GM21737 (cell line): ENCODE measurements at regions not wholly inside any gene's neighbourhood (a gene's known extent, or its start where the extent isn't known, plus 50 kb on each side); places are given as distances from the start of the nearest gene placed in this dataset.

Source experiments
- ATAC-seq: cut with Tn5 transposase; IDR thresholded peaks from one replicate; pipeline ENCODE4 v1.9.1; 2021; ENCODE audit warnings: mild to moderate bottlenecking, moderate library complexity; ENCODE audit not compliant: unreplicated experiment

DNA sequence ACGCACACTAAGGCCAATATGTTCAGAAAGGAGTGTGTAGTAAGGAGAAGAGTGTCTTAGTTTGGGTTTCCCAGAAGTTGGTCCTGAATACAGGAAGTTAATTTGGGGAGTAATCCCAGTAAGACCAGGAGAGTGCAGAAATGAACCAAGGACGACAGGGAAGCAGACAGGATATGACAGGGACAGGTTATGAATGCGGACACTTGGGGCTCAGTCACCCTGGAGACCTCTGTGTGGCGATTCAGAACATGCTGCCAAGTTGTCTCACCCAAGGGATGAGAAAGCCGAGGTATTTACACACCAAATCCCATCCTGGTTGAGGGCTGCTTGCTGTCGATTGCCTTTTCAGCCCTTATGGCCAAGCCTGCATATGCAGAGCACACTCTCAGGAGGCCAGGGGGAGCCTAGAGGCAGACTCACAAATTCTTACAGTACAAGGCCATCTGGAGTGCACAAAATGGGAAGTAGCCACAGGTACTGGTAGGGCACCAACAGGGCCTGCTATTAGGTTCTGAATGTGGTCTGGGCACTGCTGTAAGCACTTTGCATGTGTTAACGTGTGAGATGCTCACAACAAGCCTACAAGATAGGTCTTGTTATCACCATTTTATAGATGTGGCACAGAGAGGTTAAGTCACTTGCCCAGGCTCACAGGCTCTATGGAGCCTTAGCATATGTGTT lies 233.1 kb upstream of the ANKRD55 start:
- ATAC-seq = no peak

DNA sequence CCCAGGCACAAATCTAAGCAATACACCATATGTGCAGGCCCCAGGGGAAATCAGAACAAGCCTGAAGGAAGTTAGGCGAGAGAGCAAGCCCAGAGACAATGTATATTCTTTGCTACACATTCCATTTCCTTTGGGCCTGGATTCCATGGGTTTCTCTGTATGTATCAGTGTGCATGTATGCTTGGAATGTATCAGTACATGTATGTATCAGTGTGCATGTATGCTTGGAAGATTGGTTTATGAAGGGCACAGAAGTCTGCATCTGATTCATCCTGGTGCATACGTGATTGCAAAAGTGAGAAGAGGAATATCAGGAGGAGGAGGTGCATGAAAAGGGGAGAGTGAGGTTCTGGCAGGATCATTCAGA lies 232.6 kb upstream of the ANKRD55 start:
- ATAC-seq = no peak

DNA sequence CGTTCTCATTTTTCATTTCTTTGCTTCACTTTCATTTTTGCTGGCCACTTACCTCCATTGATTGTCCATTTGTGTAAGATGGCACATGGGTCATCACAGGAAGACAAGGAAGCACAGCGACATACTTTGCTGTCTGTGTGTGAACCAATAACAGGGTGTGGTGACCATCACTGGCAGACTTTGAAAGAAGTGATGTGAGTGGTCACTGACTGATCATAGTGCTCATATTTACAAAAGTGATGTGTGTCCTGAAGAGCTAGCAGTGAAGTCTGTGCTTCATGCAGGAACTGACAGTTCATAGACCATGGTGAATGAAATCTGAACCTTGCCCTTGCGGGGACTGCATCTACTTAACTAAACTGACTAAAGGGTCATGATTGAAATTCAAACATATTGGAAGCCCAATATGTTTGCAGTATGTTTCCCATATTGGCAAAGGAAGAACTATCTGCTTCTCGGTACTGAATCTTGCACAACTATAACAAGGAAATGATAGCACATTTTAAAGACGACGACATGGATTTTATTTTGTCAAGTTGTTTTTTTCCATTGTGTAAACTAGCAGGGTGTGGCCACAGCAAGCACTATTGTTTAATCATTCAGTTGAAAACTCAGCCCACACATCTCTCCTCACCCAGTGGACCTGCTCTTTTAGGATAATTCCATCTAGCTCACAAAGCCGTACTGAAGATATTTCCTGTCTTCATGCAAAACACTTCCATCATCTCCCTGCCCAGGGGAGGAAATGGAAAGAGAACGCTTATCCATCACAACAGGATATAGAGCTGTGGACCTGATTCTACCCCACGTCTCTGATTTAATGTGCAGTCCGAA lies 232.0 kb upstream of the ANKRD55 start:
- ATAC-seq = no peak

DNA sequence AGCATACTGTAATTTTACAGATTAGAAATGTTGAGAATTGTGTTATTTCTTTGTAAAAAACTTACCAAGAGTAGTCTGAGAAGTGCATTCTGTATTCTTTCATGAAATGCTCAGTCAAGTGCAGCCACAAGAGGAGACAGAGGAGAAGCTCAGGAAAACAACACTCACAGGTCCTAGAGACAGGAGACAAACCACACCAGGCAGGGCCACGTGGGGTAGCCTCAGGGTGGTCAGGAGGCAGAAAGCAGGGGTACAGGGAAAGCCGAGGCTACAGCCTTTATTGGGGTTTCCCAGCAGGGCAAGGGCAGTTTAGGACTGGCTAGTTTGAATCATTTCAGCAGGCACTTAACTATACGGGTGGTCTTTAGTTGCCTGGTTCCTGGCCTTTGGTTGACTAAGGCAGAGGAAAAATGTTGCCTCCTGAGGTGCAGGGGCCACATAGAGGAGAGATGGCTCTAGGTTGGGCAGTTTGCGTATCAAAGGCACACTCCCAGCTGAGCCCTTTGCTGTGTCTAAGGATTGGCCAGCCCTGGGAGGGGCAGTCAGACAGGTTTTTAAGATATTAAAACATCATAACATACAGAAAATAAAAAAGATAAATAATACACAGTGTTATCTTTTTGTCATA lies 230.9 kb upstream of the ANKRD55 start:
- no peak for ATAC-seq

DNA sequence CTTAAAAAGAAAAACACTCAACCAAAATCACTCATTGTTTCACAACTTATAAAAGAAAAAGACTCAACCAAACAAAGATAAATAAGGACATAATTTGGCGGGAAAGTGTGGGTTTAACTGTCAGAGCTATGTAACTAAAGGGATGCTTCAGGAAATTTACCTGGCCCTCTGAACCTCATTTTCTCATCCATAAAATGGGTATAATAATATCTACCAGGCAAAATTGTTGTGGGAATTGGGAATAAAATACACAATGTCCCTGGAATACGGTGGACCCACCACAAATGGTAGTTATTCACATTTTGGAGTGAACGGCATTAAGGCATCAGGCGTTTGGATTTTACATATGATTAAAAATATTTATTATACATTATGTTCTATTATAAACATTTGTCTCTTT lies 228.5 kb upstream of the ANKRD55 start:
- ATAC-seq = no peak

DNA sequence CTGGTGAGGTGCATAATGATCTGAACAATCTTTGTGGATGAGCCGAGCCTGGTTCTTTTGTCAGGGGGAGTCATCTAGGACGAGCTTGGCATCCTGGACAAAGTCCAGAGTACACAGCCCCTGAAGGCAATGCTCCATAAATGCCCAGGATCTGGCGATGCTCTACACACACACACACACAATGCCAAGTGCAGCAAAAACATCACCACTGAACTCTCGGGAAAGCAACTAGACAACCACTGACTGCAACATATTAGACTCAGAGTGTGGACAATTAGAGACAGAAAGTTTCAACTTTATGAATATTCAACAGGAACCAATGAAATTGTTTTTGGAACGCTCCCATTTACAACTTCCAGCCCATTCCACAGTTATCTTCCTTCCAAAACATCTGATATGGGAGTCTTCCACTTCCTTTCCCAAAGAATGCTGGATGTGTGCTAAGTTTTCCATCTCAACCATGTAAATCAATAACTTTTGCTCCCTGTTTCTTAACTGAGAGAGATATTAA lies 227.6 kb upstream of the ANKRD55 start:
- no peak for ATAC-seq

DNA sequence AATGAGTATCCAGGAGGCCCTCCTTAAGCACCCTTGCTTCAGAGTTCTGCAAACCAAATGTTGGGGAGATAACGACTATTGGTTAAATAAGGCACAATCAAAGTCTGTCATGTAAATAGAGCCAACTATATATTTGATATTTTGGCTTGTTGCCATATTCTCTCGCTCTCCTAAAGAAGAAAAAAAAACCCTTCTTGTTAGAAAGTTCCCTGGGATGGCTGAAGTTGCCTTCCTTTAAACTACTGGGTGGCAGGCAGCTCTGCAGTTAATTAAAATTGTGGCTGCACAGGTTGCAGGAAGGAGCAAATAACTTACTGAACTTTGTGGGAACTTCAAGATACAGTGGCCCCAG lies 227.0 kb upstream of the ANKRD55 start:
- no peak for ATAC-seq

DNA sequence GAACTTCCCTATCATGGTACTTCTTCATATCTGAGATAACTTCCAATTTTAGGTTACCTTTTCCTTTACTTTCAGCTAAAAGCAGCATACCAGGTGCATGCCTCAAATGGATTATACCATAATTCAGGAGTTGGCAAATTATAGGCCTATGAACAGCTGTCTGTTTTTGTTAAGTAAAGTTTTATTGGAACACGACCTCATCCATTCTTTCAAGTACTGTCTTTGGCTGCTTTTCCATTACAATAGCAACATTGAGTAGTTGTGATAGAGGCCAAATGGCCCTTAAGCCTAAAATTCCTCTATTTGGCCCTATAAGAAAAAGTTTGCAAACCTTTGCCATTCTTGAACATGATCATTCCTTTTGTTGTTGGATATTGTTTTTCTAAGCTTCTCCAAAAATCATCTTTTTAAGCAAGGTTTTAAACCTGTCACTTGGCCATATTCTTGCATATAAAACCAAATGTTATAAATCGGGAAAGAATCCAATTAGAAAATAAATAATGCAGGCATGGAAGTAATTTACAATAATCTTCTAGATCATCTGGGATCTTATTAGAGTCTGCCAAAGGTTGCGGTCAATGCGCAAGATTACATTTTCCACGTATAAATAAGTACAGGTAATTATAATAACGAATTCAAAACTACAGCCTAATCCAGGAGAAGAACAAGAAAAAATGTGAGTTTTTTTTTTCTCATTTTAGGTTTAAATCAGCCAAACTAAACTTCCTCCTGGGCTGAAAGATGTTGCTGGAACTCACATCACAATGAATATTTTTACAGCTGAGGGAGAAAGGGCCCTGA lies 226.5 kb upstream of the ANKRD55 start:
- ATAC-seq = no peak

DNA sequence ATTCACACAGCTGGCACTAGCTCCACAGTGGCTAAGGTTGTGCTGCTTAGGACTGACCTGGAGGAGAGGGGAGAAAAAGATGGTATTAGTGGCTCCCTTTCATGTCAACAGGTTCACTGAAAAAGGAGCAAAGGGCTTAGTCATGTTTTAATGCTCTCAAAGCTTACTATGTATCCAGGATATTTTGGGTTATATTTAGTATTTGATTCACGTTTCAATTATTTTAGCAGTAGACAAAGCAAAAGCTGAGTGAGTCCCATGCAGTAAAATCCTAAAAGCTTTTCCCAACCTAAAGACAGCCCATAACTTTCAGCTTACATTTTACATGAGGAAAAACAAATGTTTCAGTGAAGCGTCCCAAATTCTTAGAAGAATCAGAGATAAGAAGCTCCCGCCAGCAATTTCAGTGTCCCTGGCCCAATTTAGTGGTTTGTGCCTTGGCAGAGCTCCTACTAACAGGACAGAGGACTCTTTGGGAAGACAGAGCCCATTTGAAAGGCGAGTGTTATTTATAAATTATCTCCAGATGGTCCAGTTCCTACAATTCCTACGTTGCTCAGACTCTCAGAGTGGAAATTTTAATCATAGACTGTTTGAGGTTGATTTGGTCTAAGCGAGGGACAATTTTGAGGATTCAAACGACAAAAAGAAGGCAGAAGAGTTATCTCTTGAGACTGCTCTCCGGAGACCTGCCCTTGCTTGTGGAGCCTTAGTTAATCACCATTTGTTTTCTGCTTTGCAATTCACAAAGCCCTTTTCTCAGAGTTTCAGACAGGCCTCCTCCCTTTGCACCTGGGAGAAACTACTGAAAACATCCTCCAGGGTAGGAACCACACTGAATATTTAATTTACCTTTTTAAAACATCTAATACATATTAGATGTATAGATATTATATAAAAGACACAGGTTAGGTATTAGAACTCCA lies 225.0 kb upstream of the ANKRD55 start:
- no peak for ATAC-seq

DNA sequence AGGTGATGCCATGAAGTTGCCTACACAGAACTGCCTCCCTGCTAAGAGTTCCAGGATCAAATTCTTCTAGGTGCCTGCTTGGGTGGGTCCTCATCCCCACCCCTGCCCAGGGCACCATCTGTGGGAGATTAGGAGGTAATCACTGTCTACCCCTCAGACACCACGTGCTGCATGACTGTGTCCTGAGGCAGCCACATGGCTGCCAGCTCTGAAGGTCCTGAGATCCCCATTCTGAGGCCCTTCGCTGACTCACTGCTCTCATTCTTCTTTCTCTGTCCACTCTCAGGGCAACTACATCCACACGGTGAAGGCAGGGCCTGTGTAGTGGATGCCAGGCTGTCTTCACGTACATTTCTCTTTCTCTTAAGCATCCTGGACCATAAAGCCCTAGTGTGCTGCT lies 222.9 kb upstream of the ANKRD55 start:
- no peak for ATAC-seq

DNA sequence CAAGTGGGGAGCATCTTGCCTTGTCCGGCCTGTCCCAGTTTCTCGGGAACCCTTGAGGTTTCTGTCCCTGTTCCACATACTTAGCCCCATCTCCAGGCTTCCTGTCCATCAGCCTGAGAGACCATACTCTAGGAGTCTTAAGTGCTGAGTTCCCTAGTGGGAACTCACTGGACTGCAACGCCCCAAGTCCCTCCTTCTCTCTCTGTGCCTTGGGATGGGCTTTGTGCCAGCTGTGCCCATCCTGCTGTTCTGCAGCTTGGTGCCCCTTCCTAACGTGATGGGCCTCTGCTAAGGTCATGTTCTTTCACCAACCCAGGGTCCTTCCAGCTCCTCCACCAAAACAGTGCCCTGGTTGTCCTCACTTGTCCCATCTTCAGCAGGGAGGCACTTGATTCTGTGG lies 222.3 kb upstream of the ANKRD55 start:
- ATAC-seq = no peak

DNA sequence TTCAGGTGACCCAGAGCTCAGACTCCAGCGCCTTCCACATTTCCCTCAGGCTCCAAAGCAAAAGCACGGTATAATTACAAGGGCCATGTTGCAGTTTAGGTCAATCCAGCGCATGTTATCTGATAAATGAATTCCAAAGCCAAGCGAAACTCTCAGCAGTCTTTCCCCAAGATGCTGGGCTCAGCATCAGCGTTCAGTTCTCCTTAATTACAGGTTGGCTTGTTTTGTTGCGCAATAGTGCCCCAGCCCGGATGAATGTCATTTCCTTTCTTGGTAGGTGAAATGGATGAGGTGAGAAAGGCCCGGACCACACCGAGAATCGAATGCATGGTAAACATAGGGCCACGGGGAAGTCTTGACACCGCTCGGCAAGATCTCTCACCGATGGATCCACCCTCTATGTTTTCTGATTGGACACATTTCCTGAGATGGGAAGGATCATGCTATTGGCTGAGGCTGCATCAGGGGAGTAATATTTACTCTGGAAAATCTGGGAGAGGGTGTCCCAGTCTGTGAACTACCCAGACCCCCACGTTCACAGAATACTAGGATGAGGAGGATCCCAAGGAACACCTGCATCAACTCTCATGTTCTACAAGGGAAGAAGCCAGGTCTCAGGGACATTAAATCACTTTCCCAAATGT lies 221.2 kb upstream of the ANKRD55 start:
- no peak for ATAC-seq

DNA sequence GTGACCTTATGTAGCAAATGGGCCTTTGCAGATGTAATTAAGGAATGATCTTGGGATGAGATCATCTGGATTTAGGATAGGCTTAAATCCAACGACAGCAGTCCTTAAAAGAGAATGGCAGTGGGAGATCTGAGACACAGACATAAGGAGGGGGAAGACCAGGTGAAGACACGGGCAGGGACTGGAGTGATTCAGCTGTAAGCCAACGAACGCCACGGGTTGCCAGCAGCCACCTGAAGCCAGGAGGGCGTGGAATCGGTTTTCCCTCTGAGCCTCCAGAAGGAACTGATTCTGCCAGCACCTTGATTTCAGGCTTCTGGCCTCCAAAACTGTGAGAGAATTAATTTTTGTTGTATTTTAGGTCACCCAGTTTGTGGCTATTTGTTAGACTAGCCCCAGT lies 218.6 kb upstream of the ANKRD55 start:
- ATAC-seq = no peak

DNA sequence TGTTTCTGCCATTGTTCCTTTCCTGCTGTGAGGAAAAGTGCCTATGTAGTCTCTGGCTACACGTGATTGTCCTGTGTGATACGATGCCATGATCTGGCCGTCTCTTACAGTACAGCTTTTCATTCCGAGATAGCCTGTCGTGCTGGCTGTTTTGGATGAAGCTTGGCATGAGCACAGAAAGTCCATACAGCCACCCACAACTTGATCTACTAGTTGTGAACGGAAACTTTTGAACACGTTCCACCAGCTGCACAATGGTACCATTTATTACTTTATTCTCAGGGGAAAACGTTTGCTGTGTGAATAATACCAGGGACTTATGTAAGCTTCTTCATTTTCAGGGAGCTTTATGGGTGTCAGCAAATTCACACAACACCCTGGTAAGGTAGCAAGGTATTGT lies 217.6 kb upstream of the ANKRD55 start:
- ATAC-seq = no peak

DNA sequence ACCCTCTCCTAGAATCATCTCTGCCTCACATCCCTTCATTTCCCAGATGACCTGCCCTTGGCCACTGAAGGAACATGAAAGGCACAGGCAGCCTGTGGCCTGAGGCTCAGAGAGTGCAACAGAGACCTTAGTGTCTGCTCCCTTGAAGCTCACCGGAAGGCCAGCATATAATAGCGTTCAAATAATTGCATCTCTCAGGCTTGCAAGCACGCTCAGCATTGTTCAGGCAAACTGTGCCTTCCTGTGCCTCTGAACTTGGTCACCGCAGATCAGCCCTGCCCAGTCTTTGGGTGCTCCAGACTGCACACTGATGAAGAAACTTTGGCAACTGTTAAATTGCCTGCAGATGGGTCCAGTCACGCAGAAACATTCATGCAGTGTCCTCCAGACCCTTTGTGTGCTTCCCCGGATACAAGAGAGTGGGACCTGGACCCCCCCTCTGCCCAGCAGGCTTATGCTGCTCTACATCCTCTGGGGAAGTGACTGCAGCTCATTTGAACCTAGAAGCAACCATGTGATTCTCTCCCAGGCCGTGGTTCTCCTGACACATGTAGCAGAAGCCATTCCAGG lies 216.0 kb upstream of the ANKRD55 start:
- no peak for ATAC-seq

DNA sequence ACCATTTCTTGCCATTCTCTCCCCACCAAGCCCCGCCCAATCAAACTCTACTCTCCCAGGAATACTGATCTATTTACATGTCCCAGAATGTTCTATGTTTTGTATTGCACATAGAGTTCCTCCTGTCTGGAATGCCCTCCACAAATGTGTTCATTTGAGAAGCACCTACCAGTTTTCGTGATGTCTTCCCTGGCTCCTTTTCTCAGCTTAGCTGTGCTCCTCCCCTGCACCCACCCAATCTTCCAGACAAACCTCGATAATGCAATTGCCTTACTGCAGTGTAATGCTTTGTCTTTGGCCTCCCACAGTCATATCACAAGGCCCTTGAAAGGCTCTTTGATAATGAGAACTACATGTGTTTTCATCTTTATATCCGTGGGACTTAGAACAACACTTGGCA lies 214.5 kb upstream of the ANKRD55 start:
- no peak for ATAC-seq

DNA sequence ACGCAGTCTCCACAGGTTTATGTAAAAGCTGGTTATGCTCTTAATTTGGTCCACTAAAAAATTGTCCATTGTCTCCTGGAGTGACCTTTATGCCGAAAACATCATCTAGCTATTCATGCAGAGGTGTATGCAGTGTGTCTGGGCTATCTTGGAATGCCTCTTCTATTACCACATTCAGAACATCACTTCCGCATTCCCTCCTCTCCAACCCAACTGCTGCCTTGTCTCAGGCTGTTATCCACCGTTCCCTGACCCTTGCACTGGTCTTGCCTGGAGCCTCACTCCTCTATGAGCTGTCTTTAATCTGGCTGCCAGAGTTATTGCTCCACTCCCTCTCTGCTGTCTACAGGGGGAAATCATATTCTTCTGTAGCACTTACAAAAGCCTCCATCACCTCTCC lies 214.1 kb upstream of the ANKRD55 start:
- no peak for ATAC-seq

DNA sequence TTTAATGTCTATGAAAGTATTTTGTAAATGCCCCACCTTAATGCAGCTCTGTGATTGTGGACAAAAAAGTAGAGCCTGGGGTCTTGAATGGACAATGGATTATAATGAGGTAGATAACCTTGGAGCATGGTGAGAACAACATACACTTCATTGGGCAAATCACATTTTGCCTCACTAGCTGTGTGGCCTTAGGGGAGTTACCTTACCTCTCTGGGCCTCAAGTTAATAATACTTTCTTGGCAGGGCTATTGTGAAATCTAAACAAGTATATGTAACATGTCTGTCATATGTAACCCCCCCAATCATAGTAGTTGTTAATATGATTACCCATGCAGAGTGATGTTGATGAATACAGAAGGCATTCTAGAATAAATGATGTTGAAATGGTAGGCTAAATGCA lies 213.6 kb upstream of the ANKRD55 start:
- ATAC-seq = no peak

DNA sequence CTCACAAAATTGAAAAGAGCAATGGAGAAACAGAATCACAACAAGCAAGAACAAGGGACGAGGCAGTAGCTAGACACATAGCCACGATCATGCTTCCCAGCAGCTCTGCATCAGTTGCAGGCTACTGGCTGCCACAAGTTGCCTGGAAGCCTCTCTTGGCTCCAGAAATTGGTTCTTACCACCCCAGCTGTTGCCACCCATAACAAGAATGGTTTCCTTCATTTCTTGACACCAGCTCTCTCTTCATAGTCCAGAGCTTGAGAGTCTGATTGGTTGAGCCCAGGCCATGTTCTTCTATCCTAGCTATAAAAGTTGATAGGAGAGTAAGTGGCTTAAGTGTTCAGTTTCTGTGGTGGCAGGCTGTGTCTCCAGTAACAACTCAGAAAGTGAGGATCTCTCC lies 210.7 kb upstream of the ANKRD55 start:
- ATAC-seq = no peak
